ENCODE measurements at regions not wholly inside any gene's neighbourhood (a gene's known extent, or its start where the extent isn't known, plus 50 kb on each side); places are given as distances from the start of the nearest gene placed in this dataset.

- Histone ChIP-seq H3K9ac (ENCODE audit: low read depth, low read length) (no peak overlapping the region), H3K9me3 (ENCODE audit: insufficient read depth, low read depth, low read length) (no peaks in the 10 kb centered on the region), H3K4me1 (ENCODE audit: insufficient read depth, low read length) (peaks cover 20% of the 10 kb centered on the region; the same call in 1 of the 2 replicates), H3K27me3 (ENCODE audit: insufficient read depth, low read length) (peaks cover 28% of the 10 kb centered on the region; the same call in 1 of the 2 replicates), H3K4me3 (ENCODE audit: low read length) (no peak overlapping the region), H3K36me3 (ENCODE audit: insufficient read depth, low read length) (no peaks in the 10 kb centered on the region), H3K27ac (ENCODE audit: low read depth, low read length) (no peak overlapping the region)
- WGBS, result 77% methylated on average over 8 of the region's 8 CpGs
These were observed 404.3 kb downstream of the ZNF521 start for GRCh38 chr18:24947521-24948305.

- Histone ChIP-seq H3K27me3 (ENCODE audit: insufficient read depth, low read length) (peaks cover 28% of the 10 kb centered on the region; the same call in 1 of the 2 replicates), H3K4me3 (ENCODE audit: low read length) (no peak overlapping the region), H3K27ac (ENCODE audit: low read depth, low read length) (no peak overlapping the region), H3K9me3 (ENCODE audit: insufficient read depth, low read depth, low read length) (no peaks in the 10 kb centered on the region), H3K4me1 (ENCODE audit: insufficient read depth, low read length) (peaks cover 20% of the 10 kb centered on the region; the same call in 1 of the 2 replicates), H3K9ac (ENCODE audit: low read depth, low read length) (no peak overlapping the region), H3K36me3 (ENCODE audit: insufficient read depth, low read length) (no peaks in the 10 kb centered on the region)
- WGBS, result 51% methylated on average over 4 of the region's 5 CpGs
These were observed 402.1 kb downstream of the ZNF521 start for GRCh38 chr18:24949908-24950307.

GRCh38 chr18:24954341-24954740 lies 397.6 kb downstream of the ZNF521 start:
- Histone ChIP-seq H3K4me3 (ENCODE audit: low read length) (no peak overlapping the region), H3K36me3 (ENCODE audit: insufficient read depth, low read length) (no peaks in the 10 kb centered on the region), H3K9ac (ENCODE audit: low read depth, low read length) (no peak overlapping the region), H3K27me3 (ENCODE audit: insufficient read depth, low read length) (peaks cover 8% of the 10 kb centered on the region; the same call in 1 of the 2 replicates), H3K9me3 (ENCODE audit: insufficient read depth, low read depth, low read length) (no peaks in the 10 kb centered on the region), H3K4me1 (ENCODE audit: insufficient read depth, low read length) (peaks cover 8% of the 10 kb centered on the region; the same call in 1 of the 2 replicates), H3K27ac (ENCODE audit: low read depth, low read length) (no peak overlapping the region)
- 76% methylated on average over 1 of the region's 1 CpG for WGBS

DNA sequence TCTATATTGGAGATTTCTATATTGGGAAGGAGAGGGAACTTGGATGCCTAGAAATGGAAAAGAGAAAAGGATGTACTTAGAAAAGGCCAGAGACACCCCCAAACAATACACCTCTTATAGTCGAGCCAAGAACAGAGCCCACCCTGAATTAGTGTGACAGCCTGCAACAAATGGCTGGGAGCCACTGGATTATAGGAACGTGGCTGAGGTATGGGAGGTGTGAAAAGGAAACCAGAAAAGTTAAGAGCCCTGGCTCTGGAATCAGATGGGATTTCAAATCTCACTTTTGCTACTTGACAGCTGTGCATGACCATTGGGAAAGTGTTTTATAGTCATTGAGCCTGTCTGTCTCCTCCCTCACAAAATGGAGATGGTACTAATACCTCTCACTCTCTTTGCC lies 394.0 kb downstream of the ZNF521 start:
- Histone ChIP-seq H3K4me3 (ENCODE audit: low read length) (no peak overlapping the region), H3K27me3 (ENCODE audit: insufficient read depth, low read length) (no peaks in the 10 kb centered on the region), H3K36me3 (ENCODE audit: insufficient read depth, low read length) (no peaks in the 10 kb centered on the region), H3K4me1 (ENCODE audit: insufficient read depth, low read length) (no peaks in the 10 kb centered on the region), H3K27ac (ENCODE audit: low read depth, low read length) (no peak overlapping the region), H3K9ac (ENCODE audit: low read depth, low read length) (no peak overlapping the region), H3K9me3 (ENCODE audit: insufficient read depth, low read depth, low read length) (no peaks in the 10 kb centered on the region)
- 80% methylated on average over 2 of the region's 2 CpGs for WGBS

DNA sequence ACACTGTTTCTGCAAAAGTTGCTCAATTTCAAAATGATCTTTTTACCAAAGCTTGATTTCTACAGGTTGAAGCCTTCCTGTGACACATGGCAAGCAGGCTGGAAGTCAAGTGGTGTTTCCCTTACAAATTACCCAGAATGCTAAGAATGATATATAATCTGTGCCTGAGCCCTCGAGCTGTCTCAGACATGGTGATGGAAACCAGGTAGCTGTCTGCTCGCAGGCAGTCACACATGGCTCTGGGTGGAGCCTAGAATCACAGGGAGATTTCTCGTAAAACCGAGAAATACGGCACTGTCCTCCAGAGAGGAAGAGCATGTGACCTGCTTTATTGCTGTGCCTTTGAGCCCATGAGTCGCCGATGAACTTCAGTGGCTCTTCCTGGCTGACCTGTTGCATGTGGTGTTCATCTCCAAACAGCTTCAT lies 392.9 kb downstream of the ZNF521 start:
- H3K4me1 ChIP-seq (ENCODE audit: insufficient read depth, low read length), result no peaks in the 10 kb centered on the region
- no peak overlapping the region for H3K27ac ChIP-seq (ENCODE audit: low read depth, low read length)
- no peak overlapping the region for H3K9ac ChIP-seq (ENCODE audit: low read depth, low read length)
- 90% methylated on average over 7 of the region's 7 CpGs for WGBS
- no peaks in the 10 kb centered on the region for H3K9me3 ChIP-seq (ENCODE audit: insufficient read depth, low read depth, low read length)
- H3K36me3 ChIP-seq (ENCODE audit: insufficient read depth, low read length), result no peaks in the 10 kb centered on the region
- no peaks in the 10 kb centered on the region for H3K27me3 ChIP-seq (ENCODE audit: insufficient read depth, low read length)
- H3K4me3 ChIP-seq (ENCODE audit: low read length), result no peak overlapping the region

DNA sequence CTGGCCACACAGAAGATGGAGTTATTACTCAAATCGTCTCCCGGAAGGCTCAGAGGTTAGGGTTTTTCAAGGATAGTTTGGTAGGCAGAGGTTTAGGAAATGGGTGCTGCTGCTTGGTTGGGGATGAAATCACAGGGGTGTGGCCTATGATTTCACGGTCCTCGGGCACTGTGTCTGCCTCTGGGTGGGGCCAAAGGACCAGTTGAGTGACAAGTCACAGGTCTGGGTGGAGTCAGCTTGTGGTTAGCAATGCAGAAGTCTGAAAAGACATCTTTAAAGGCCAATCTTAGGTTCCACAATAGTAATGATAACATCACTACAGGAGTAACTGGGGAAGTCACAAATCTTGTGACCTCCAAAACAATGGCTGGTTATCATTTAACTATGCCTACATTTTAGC lies 387.8 kb downstream of the ZNF521 start:
- H3K27me3 ChIP-seq (ENCODE audit: insufficient read depth, low read length), result no peaks in the 10 kb centered on the region
- 73% methylated on average over 4 of the region's 4 CpGs for WGBS
- H3K4me3 ChIP-seq (ENCODE audit: low read length), result no peak overlapping the region
- H3K36me3 ChIP-seq (ENCODE audit: insufficient read depth, low read length), result no peaks in the 10 kb centered on the region
- H3K4me1 ChIP-seq (ENCODE audit: insufficient read depth, low read length), result no peaks in the 10 kb centered on the region
- no peak overlapping the region for H3K9ac ChIP-seq (ENCODE audit: low read depth, low read length)
- no peak overlapping the region for H3K27ac ChIP-seq (ENCODE audit: low read depth, low read length)
- no peaks in the 10 kb centered on the region for H3K9me3 ChIP-seq (ENCODE audit: insufficient read depth, low read depth, low read length)

GRCh38 chr18:24968238-24968775 lies 383.7 kb downstream of the ZNF521 start:
- Histone ChIP-seq H3K27ac (ENCODE audit: low read depth, low read length) (no peak overlapping the region), H3K4me3 (ENCODE audit: low read length) (no peak overlapping the region), H3K9me3 (ENCODE audit: insufficient read depth, low read depth, low read length) (no peaks in the 10 kb centered on the region), H3K4me1 (ENCODE audit: insufficient read depth, low read length) (no peaks in the 10 kb centered on the region), H3K9ac (ENCODE audit: low read depth, low read length) (no peak overlapping the region), H3K36me3 (ENCODE audit: insufficient read depth, low read length) (no peaks in the 10 kb centered on the region), H3K27me3 (ENCODE audit: insufficient read depth, low read length) (no peaks in the 10 kb centered on the region)
- WGBS, result 94% methylated on average over 3 of the region's 3 CpGs

- Histone ChIP-seq H3K27me3 (ENCODE audit: insufficient read depth, low read length) (no peaks in the 10 kb centered on the region), H3K27ac (ENCODE audit: low read depth, low read length) (no peak overlapping the region), H3K9ac (ENCODE audit: low read depth, low read length) (no peak overlapping the region), H3K36me3 (ENCODE audit: insufficient read depth, low read length) (no peaks in the 10 kb centered on the region), H3K4me3 (ENCODE audit: low read length) (no peak overlapping the region), H3K4me1 (ENCODE audit: insufficient read depth, low read length) (no peaks in the 10 kb centered on the region), H3K9me3 (ENCODE audit: insufficient read depth, low read depth, low read length) (no peaks in the 10 kb centered on the region)
- 97% methylated on average over 3 of the region's 4 CpGs for WGBS
These were observed 379.4 kb downstream of the ZNF521 start for GRCh38 chr18:24972577-24972976.

GRCh38 chr18:24974431-24974830 lies 377.5 kb downstream of the ZNF521 start:
- Histone ChIP-seq H3K27me3 (ENCODE audit: insufficient read depth, low read length) (no peaks in the 10 kb centered on the region), H3K27ac (ENCODE audit: low read depth, low read length) (no peak overlapping the region), H3K4me3 (ENCODE audit: low read length) (no peak overlapping the region), H3K9me3 (ENCODE audit: insufficient read depth, low read depth, low read length) (no peaks in the 10 kb centered on the region), H3K36me3 (ENCODE audit: insufficient read depth, low read length) (no peaks in the 10 kb centered on the region), H3K4me1 (ENCODE audit: insufficient read depth, low read length) (peaks cover 9% of the 10 kb centered on the region; the same call in 1 of the 2 replicates), H3K9ac (ENCODE audit: low read depth, low read length) (no peak overlapping the region)
- WGBS, result 97% methylated on average over 2 of the region's 2 CpGs

GRCh38 chr18:24975496-24976372 lies 376.2 kb downstream of the ZNF521 start:
- H3K4me3 ChIP-seq (ENCODE audit: low read length), result no peak overlapping the region
- H3K27ac ChIP-seq (ENCODE audit: low read depth, low read length), result no peak overlapping the region
- no peaks in the 10 kb centered on the region for H3K9me3 ChIP-seq (ENCODE audit: insufficient read depth, low read depth, low read length)
- no peaks in the 10 kb centered on the region; the same call in 1 of the 2 replicates for H3K27me3 ChIP-seq (ENCODE audit: insufficient read depth, low read length)
- peaks cover 19% of the 10 kb centered on the region for H3K4me1 ChIP-seq (ENCODE audit: insufficient read depth, low read length)
- no peak overlapping the region for H3K9ac ChIP-seq (ENCODE audit: low read depth, low read length)
- no peaks in the 10 kb centered on the region for H3K36me3 ChIP-seq (ENCODE audit: insufficient read depth, low read length)
- 83% methylated on average over 6 of the region's 6 CpGs for WGBS

DNA sequence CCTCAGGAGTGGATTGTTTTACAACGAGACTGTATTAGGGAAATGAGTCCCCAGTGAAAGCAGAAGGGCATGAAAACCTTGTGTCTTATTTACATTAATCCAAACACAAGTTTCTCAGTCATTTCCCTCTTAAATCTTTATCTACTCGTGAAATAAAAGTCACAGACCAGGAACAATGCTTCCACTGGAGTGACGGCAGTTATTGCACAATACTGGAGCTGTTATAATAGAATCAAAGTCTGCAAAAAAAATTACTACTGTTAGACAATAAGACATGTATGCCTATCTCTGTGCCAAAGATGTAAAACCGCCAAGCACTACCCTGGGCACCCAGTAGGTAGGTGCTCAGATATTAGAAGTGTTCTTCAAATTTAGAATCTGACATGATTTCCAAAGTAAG lies 375.5 kb downstream of the ZNF521 start:
- Histone ChIP-seq H3K27me3 (ENCODE audit: insufficient read depth, low read length) (no peaks in the 10 kb centered on the region; the same call in none of the 2 replicates), H3K9ac (ENCODE audit: low read depth, low read length) (no peak overlapping the region), H3K4me1 (ENCODE audit: insufficient read depth, low read length) (peaks cover 20% of the 10 kb centered on the region), H3K27ac (ENCODE audit: low read depth, low read length) (no peak overlapping the region), H3K4me3 (ENCODE audit: low read length) (no peak overlapping the region), H3K9me3 (ENCODE audit: insufficient read depth, low read depth, low read length) (no peaks in the 10 kb centered on the region), H3K36me3 (ENCODE audit: insufficient read depth, low read length) (no peaks in the 10 kb centered on the region)
- WGBS, result 95% methylated on average over 4 of the region's 4 CpGs

All from HUES64 (cell line).